HG02981 (cell line): ENCODE measurements at regions not wholly inside any gene's neighbourhood (a gene's known extent, or its start where the extent isn't known, plus 50 kb on each side); places are given as distances from the start of the nearest gene placed in this dataset.

Experiments
- ATAC-seq: cut with Tn5 transposase; IDR thresholded peaks from one replicate; pipeline ENCODE4 v1.9.1; 2021; ENCODE audit warnings: mild to moderate bottlenecking, moderate library complexity; ENCODE audit not compliant: unreplicated experiment

DNA sequence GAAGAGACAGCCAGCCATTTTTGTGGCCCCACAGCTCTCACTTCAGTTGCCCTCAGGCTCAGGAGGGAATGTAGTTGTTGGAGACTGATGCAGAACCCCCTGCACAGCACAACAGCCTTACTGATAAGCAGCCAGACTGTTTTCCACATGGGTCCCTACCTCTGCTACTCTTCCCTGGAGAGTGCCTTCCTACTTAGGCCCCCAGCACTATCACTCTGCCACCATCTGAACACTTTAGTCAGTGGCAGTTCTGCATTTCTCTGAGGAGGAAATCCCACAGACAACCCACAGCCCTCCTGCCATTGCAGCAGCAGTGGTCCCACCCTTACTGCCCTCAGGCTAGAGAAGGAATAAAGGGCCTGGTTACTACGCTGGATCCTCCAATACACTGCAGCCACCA is 61.8 kb upstream of the PTPRD start:
- no peak for ATAC-seq

DNA sequence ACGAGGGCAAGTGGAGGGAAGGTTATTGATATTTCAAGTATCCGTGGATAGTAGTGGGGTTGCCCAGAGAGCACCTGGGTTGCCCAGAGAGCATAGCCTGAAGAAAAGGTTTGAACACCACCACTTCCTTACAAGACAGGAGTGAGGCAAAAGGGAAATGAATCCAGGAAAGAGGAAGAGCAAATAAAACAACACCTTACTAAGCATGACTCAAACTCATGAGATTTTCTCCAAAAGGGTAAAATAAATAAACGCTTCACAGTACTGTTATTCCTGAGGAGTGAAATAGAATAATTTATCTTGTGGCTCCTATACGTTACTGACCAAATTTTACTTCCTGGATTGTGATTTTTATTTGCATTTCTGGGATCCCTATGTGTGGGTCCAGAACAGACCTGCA is 65.2 kb upstream of the PTPRD start:
- no peak for ATAC-seq

DNA sequence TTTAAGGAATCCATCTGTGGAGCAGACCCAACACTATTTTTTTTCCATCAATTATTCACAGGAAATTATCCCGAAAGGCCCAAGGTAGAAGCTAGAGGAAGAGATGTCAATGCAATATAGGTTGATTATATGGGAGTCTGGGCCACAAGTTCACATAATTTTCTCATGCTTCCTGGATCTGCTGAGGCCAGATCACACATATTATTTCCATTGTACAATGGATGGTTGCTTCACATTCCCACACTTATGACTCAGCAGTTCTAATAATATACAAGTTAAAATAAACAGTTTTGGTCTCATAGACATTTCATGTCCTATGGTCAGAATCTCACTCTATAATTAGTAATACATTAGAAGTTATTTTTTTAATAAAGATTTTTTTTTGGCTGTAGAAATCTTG is 66.0 kb upstream of the PTPRD start:
- ATAC-seq, result no peak

DNA sequence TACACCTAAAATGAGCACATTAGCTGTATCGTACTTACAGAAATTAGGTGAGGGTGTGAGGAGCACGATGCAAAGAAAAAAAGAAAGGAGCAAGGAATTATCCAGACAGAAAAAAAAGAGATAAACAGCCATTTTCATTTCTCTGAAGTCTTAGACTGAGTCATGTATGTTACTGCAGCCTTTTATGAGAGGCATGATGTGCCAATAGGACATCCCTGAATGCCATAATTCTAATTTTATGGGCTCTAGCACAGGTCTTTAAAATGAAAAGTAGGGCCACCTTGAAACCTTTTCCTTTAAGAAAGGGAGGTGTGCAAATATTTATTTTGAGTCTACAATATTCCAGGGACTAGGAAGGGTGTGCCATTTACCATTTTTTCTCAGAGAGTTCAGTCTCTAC is 74.1 kb upstream of the PTPRD start:
- ATAC-seq, result no peak

DNA sequence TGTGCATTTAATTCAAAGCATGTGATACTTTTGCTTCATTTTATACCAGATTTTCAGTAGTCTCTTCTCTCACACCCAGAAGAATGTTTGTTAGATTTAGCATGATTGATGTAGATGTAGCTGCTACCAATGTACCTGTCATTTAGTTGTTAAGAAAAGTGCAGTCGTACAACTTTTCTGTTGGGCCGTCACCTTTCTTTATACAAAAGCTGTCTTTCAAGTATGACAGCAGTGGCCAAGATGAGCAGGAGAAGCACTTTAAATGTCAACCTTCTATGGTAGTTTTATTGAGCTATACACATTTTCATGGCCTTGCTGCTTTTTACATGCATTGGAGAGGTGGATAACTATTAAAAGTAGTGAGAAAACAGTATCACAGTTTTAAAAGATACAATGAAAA is 77.7 kb upstream of the PTPRD start:
- ATAC-seq, result no peak

DNA sequence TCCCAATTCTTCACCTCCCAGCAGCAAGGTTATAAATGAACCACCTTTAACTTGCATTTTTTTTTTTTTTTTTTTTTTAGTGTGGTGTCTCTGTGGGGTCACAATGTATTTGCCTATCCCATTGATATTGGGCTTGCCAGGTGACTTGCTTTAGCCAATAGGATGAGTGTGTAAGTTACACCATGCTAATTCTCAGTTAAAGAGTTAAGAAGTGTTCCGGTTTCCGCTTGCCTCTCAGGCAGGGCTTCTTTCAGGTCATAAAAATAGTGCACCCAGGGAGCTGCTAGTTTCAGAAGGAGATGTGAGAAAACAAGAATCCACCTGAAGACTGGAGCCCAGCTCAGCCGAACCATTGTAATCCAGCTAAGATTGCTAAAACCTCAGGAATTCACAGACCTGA is 84.2 kb upstream of the PTPRD start:
- no peak for ATAC-seq

DNA sequence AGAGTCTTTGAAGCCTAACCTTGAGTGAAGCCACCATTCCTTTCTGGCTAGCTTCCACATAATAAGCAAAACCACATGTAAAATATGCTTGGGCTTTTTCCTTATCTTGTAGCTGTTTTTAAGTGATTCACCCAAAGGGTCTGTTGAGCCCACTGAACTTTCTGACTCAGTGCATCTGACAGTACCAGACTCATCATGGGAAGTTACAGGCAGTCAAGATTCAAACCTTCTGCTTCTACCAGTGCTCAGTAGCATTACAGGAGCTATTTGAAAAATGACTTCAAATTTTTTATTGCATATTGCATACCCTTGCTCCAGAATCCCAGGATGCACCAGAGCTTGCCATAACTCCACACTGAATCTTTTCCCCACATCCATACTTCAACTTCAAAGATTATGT is 87.5 kb upstream of the PTPRD start:
- ATAC-seq, result no peak

GRCh38 chr9:10700915-10701314 is 88.1 kb upstream of the PTPRD start:
- ATAC-seq, result no peak

- no peak for ATAC-seq
Measured at GRCh38 chr9:10701906-10702305, 89.1 kb upstream of the PTPRD start.

DNA sequence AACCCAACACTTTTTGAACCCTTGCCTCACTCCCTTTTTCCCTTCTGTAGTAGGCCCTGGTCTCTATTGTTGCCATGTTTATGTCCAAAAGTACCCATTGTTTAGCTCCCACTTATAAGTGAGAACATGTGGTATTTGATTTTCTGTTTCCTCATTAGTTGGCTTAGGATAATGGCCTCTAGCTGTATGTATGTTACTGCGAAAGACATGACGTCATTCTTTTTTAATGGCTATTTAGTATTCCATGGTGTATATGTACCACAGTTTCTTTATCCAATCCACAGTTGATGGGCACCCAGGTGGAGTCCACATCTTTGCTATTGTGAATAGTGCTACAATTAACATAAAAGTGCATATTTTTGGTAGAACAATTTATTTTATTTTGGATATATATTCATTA is 90.3 kb upstream of the PTPRD start:
- no peak for ATAC-seq

DNA sequence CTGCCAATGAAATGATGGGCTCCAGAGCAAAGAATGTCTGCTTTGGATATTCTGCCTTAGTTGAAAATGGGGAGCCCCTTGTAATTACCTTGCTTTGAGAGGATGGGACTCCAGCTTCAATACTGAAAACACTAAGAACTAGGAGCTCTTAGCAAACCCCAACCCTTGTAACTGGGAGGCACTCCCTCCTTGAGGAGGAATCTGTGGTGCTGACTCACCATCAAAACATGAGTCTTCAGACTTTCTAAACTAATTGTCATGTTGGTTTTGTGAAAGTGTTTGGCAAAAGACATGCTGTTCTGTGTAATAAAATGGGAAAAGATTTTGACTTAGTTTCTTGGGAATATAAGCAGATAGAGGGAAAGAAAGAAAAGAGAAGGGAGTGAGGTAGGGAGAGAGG is 91.9 kb upstream of the PTPRD start:
- no peak for ATAC-seq

DNA sequence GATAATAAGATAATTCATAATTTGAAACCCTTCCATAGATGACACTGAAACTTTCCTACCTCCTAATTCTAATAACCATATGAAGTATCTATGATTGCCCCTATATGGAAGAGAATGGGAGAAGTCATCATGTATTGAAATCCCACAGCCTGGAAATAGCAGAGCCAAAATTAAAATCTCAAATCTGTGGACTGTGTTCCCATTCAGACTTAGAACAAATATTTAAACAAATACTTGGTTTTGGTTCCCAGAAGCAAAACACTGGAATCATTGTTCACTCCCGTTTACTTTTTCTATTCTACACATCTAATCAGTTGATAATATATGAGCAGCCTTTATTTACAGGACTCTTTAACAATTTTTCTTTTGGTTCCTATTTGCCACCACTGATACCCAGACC is 92.6 kb upstream of the PTPRD start:
- no peak for ATAC-seq

GRCh38 chr9:10706788-10707187 is 94.0 kb upstream of the PTPRD start:
- ATAC-seq, result no peak

GRCh38 chr9:10721301-10721700 is 108.5 kb upstream of the PTPRD start:
- no peak for ATAC-seq

GRCh38 chr9:10729213-10729612 is 116.4 kb upstream of the PTPRD start:
- ATAC-seq, result no peak

- no peak for ATAC-seq
Measured at GRCh38 chr9:10744669-10745068, 131.9 kb upstream of the PTPRD start.

GRCh38 chr9:10753474-10753873 is 140.7 kb upstream of the PTPRD start:
- ATAC-seq, result no peak

- ATAC-seq, result no peak
Measured at GRCh38 chr9:10764481-10764880, 151.7 kb upstream of the PTPRD start.

DNA sequence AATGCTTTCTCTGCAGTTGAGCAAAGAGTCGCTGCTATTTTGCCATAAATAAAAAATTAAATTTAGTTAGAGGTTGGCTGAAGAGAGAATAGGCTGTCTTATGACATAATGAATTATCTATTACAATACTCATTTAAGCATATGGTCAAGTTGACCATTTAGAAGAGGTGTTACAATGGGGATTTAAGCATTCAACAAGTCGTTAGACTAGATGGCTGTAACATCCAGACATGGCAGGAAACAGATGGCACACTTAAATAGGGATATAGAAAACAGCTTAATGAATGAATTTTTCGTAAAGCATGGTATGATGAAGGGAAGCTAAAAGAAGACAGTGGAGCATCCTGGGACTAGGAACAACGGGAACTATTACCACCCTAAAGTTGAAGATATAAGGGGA is 160.3 kb upstream of the PTPRD start:
- ATAC-seq, result no peak

- ATAC-seq, result no peak
Measured at GRCh38 chr9:10774051-10774450, 161.2 kb upstream of the PTPRD start.

GRCh38 chr9:10785255-10785654 is 172.5 kb upstream of the PTPRD start:
- ATAC-seq, result no peak

DNA sequence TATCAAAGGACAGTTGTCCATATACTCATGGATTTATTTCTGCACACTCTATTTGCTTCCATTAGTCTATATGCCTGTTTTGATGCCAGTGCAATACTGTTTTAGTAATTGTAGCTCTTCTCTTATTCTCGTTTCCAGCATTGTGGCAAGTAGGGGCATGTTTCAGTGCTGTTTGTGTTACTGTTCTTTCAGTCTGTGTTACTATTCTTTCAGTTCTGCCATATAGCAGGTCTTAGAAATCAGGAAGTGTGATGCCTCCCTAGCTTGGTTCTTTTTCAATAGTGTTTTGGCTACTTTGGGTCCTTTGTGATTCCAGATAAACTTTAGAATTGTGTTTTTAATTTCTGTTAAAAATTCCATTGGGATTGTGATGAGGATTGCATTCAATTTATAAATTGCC is 180.5 kb upstream of the PTPRD start:
- no peak for ATAC-seq

DNA sequence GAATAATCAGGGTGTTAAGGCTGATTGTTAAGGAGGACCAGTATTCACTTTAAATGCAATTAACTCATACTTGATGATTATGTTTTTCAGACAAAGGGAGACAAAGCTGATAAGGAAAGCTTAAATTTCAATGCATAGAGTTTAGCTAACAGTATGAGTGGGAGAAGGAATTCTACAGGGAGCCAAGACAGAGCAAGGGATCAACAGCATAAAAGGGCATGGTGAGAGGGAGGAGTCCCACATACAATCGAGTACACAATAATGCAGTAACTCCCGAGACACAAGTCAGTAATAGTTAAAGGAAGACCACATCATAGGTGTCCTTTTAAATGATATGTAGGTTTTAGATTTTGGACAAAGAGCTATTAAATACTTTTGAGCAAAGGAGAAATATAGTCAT is 191.7 kb upstream of the PTPRD start:
- ATAC-seq, result no peak

GRCh38 chr9:10806868-10807267 is 194.1 kb upstream of the PTPRD start:
- ATAC-seq, result no peak
